Astrocyte (in vitro differentiated cells and primary cell): ENCODE measurements at regions not wholly inside any gene's neighbourhood (a gene's known extent, or its start where the extent isn't known, plus 50 kb on each side); places are given as distances from the start of the nearest gene placed in this dataset.

Source experiments
- DNase-seq: peaks from one replicate; pipeline ENCODE4 v3.0.0-alpha.2; 2010; ENCODE audit warnings: low read depth
- FAIRE-seq: peaks from 2 replicates; lab custom pipeline; 2011; peaks lifted over from hg19 to GRCh38; lab: Jason Lieb, UNC
- H2AFZ ChIP-seq: 2 replicates; pipeline ENCODE4 v1.6.0; 2012; ENCODE audit warnings: low read depth, low read length, inconsistent platforms
- H3K27ac ChIP-seq: 2 replicates; pipeline ENCODE4 v1.5.1; 2011; ENCODE audit warnings: low read depth, low read length, inconsistent platforms
- H3K27me3 ChIP-seq: 2 replicates; pipeline ENCODE4 v1.6.0; 2011; ENCODE audit warnings: low read length, inconsistent platforms; ENCODE audit not compliant: insufficient read depth
- H3K36me3 ChIP-seq: 2 replicates; pipeline ENCODE4 v1.5.1; 2011; ENCODE audit warnings: low read length, inconsistent platforms; ENCODE audit not compliant: insufficient read depth
- H3K4me1 ChIP-seq: 2 replicates; pipeline ENCODE4 v1.5.1; 2011; ENCODE audit warnings: low read length, inconsistent platforms; ENCODE audit not compliant: insufficient read depth
- H3K4me2 ChIP-seq: 2 replicates; pipeline ENCODE4 v1.6.0; 2012; ENCODE audit warnings: low read length, inconsistent platforms
- H3K4me3 ChIP-seq: 2 replicates; pipeline ENCODE4 v1.5.1; 2011; ENCODE audit warnings: low read depth, mild to moderate bottlenecking, low read length, inconsistent platforms; ENCODE audit not compliant: insufficient read depth
- H3K79me2 ChIP-seq: 2 replicates; pipeline ENCODE4 v1.6.0; 2012; ENCODE audit warnings: mild to moderate bottlenecking, low read length, inconsistent platforms; ENCODE audit not compliant: insufficient read depth
- H3K9ac ChIP-seq: 2 replicates; pipeline ENCODE4 v1.6.0; 2012; ENCODE audit warnings: mild to moderate bottlenecking, low read length, inconsistent platforms
- H3K9me3 ChIP-seq: 2 replicates; pipeline ENCODE4 v1.5.1; 2012; ENCODE audit warnings: low read depth, mild to moderate bottlenecking, low read length, inconsistent platforms; ENCODE audit not compliant: insufficient read depth
- H4K20me1 ChIP-seq: 2 replicates; pipeline ENCODE4 v1.6.0; 2012; ENCODE audit warnings: low read length, inconsistent platforms; ENCODE audit not compliant: insufficient read depth
- H3K27ac Mint-ChIP-seq: one replicate; pipeline ENCODE4 v1.8.0; 2021; ENCODE audit warnings: mild to moderate bottlenecking, mixed read lengths; ENCODE audit not compliant: unreplicated experiment
- H3K27me3 Mint-ChIP-seq: one replicate; pipeline ENCODE4 v1.8.0; 2021; ENCODE audit warnings: low read depth, mixed read lengths; ENCODE audit not compliant: unreplicated experiment
- H3K36me3 Mint-ChIP-seq: one replicate; pipeline ENCODE4 v1.8.0; 2021; ENCODE audit warnings: low read depth, mixed read lengths; ENCODE audit not compliant: unreplicated experiment
- H3K4me1 Mint-ChIP-seq: one replicate; pipeline ENCODE4 v1.8.0; 2021; ENCODE audit warnings: low read depth, mixed read lengths; ENCODE audit not compliant: unreplicated experiment
- H3K4me3 Mint-ChIP-seq: one replicate; pipeline ENCODE4 v1.8.0; 2021; ENCODE audit warnings: mild to moderate bottlenecking, moderate library complexity, mixed read lengths; ENCODE audit not compliant: unreplicated experiment
- H3K9me3 Mint-ChIP-seq: one replicate; pipeline ENCODE4 v1.8.0; 2021; ENCODE audit warnings: mild to moderate bottlenecking, mixed read lengths; ENCODE audit not compliant: unreplicated experiment
- EZH2 ChIP-seq: IDR thresholded peaks from 2 replicates; pipeline ENCODE4 v1.6.1; 2012; ENCODE audit warnings: mild to moderate bottlenecking, low read length, inconsistent platforms; ENCODE audit not compliant: insufficient read depth
- TF ChIP-seq, protein P1 (sequence below): IDR thresholded peaks from 2 replicates; pipeline ENCODE4 v1.5.1; 2011; ENCODE audit warnings: low read depth, mild to moderate bottlenecking, inconsistent platforms, low read length, moderate library complexity; ENCODE audit not compliant: insufficient read depth

DNA sequence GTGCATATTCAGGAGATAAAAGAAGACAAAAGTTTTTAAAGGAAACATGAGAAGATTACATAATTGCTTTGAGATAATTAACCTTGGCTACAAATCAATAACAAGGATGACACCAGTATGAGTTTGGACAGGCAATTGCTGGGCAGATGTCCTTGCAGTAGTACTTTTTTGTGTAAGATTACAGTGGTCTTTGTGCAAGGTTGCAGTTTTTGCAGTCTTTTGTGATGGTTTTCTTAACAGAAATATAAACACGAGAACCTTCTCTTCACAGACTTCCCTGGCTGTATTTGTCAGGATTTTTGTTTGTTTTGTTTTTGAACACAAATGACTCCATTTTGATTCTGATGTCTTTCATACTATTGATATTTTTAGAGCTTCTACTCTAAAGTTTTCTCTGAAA is 128.3 kb upstream of the ALCAM start:
- Histone ChIP-seq H4K20me1 (no peaks in the 10 kb centered on the region), H3K27ac (no peak overlapping the region), H3K4me2 (no peak overlapping the region), H3K4me3 (no peak overlapping the region), H2AFZ (no peak overlapping the region), H3K9me3 (no peaks in the 10 kb centered on the region), H3K27me3 (no peaks in the 10 kb centered on the region), H3K4me1 (no peaks in the 10 kb centered on the region), H3K36me3 (no peaks in the 10 kb centered on the region), H3K79me2 (no peaks in the 10 kb centered on the region), H3K9ac (no peak overlapping the region)
- Mint-ChIP-seq H3K27me3 (no peaks in the 10 kb centered on the region), H3K36me3 (no peaks in the 10 kb centered on the region), H3K4me3 (no peak overlapping the region), H3K27ac (no peak overlapping the region), H3K4me1 (no peaks in the 10 kb centered on the region), H3K9me3 (no peaks in the 10 kb centered on the region)
- FAIRE-seq = no peak
- TF ChIP-seq, protein P1, sequence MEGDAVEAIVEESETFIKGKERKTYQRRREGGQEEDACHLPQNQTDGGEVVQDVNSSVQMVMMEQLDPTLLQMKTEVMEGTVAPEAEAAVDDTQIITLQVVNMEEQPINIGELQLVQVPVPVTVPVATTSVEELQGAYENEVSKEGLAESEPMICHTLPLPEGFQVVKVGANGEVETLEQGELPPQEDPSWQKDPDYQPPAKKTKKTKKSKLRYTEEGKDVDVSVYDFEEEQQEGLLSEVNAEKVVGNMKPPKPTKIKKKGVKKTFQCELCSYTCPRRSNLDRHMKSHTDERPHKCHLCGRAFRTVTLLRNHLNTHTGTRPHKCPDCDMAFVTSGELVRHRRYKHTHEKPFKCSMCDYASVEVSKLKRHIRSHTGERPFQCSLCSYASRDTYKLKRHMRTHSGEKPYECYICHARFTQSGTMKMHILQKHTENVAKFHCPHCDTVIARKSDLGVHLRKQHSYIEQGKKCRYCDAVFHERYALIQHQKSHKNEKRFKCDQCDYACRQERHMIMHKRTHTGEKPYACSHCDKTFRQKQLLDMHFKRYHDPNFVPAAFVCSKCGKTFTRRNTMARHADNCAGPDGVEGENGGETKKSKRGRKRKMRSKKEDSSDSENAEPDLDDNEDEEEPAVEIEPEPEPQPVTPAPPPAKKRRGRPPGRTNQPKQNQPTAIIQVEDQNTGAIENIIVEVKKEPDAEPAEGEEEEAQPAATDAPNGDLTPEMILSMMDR = no peak
- TF ChIP-seq EZH2 = no peak
- no peak for DNase-seq

DNA sequence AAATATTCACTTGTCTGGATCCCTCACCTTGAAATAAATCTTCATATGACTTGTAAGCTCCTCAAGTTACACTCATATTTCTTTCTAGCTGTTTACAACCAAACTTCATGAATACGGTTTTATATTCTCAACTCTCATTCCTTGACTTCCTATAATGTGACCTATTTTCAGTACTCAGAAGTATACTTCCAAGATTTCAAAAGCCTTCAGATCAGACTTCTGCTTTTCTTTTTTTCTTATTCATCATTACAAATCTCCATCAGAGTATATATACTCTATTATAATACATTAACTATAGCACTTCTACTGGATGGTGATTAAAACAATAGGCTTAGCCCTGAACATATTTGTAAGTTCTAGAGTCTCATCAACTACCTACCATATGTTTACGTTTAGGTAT is 123.6 kb upstream of the ALCAM start:
- FAIRE-seq (no peak), DNase-seq (no peak)
- TF ChIP-seq, protein P1 = no peak
- no peaks in the 10 kb centered on the region for H3K4me1 ChIP-seq
- no peaks in the 10 kb centered on the region for H3K9me3 ChIP-seq
- H3K79me2 ChIP-seq = no peaks in the 10 kb centered on the region
- no peak overlapping the region for H3K4me3 ChIP-seq
- H3K36me3 Mint-ChIP-seq = no peaks in the 10 kb centered on the region
- no peaks in the 10 kb centered on the region for H3K36me3 ChIP-seq
- H2AFZ ChIP-seq = no peak overlapping the region
- no peaks in the 10 kb centered on the region for H3K4me1 Mint-ChIP-seq
- H3K27me3 Mint-ChIP-seq = no peaks in the 10 kb centered on the region
- no peak overlapping the region for H3K27ac Mint-ChIP-seq
- H4K20me1 ChIP-seq = no peaks in the 10 kb centered on the region
- H3K4me2 ChIP-seq = no peak overlapping the region
- H3K9me3 Mint-ChIP-seq = no peaks in the 10 kb centered on the region
- H3K9ac ChIP-seq = no peak overlapping the region
- no peak overlapping the region for H3K4me3 Mint-ChIP-seq
- H3K27me3 ChIP-seq = no peaks in the 10 kb centered on the region
- H3K27ac ChIP-seq = no peak overlapping the region

DNA sequence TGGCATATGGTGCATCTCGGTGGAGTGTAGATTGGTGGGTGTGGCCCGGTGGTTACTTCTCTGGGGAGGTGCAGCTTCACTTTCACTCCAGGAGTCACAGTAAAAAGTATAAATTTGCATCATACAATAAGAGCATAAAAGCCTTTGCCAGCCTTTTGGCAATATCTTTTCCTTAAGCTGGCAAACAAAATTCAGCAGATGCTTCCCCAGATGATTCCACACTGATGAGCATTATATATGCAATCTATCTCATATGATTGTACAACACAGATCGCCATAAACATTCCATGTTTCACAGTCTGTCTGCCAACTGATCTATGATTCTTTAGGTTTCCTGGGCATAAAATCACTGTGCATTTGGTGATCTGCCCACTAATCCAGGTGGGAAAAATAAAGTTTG is 120.2 kb upstream of the ALCAM start:
- Mint-ChIP-seq H3K4me3 (no peak overlapping the region), H3K27me3 (no peaks in the 10 kb centered on the region), H3K27ac (no peak overlapping the region), H3K9me3 (peaks cover 2% of the 10 kb centered on the region), H3K36me3 (no peaks in the 10 kb centered on the region), H3K4me1 (no peaks in the 10 kb centered on the region)
- H3K4me2 ChIP-seq = no peak overlapping the region
- H3K36me3 ChIP-seq = no peaks in the 10 kb centered on the region
- DNase-seq = no peak
- H3K9ac ChIP-seq = no peak overlapping the region
- H4K20me1 ChIP-seq = no peaks in the 10 kb centered on the region
- no peak for TF ChIP-seq EZH2
- TF ChIP-seq, protein P1 = no peak
- no peak overlapping the region for H3K27ac ChIP-seq
- H3K4me1 ChIP-seq = no peaks in the 10 kb centered on the region
- no peak overlapping the region for H3K4me3 ChIP-seq
- H2AFZ ChIP-seq = no peak overlapping the region
- H3K79me2 ChIP-seq = no peaks in the 10 kb centered on the region
- no peaks in the 10 kb centered on the region for H3K27me3 ChIP-seq
- H3K9me3 ChIP-seq = no peaks in the 10 kb centered on the region
- FAIRE-seq = no peak
